GM21367 (cell line): ENCODE measurements at regions not wholly inside any gene's neighbourhood (a gene's known extent, or its start where the extent isn't known, plus 50 kb on each side); places are given as distances from the start of the nearest gene placed in this dataset.
A peak's percentile ranks its signal among the peaks of the same experiment; 100 is the strongest.
"Not testable (repeated sequence)": the region's sequence is repeated elsewhere in the genome, so short reads cannot be mapped to it uniquely, and the experiment has no call there.

Source experiments
- ATAC-seq: cut with Tn5 transposase; IDR thresholded peaks from one replicate; pipeline ENCODE4 v1.9.1; 2021; ENCODE audit not compliant: unreplicated experiment

- ATAC-seq, result no peak
These were observed 165.9 kb upstream of the ARHGAP5 start for GRCh38 chr14:31911160-31911559.

- ATAC-seq, result no peak
These were observed 163.7 kb upstream of the ARHGAP5 start for GRCh38 chr14:31913370-31913769.

GRCh38 chr14:31918289-31918688 lies 158.8 kb upstream of the ARHGAP5 start:
- not testable (repeated sequence) for ATAC-seq

- ATAC-seq, result no peak
These were observed 157.1 kb upstream of the ARHGAP5 start for GRCh38 chr14:31920001-31920400.

- no peak for ATAC-seq
These were observed 156.0 kb upstream of the ARHGAP5 start for GRCh38 chr14:31920989-31921650.

GRCh38 chr14:31921721-31922120 lies 155.4 kb upstream of the ARHGAP5 start:
- ATAC-seq, result no peak

- peak; percentile 48 for ATAC-seq
These were observed 151.0 kb upstream of the ARHGAP5 start for GRCh38 chr14:31926123-31926522.

GRCh38 chr14:31926652-31927347 lies 150.3 kb upstream of the ARHGAP5 start:
- ATAC-seq, result no peak

- no peak for ATAC-seq
These were observed 149.7 kb upstream of the ARHGAP5 start for GRCh38 chr14:31927348-31927832.

- no peak for ATAC-seq
These were observed 147.0 kb upstream of the ARHGAP5 start for GRCh38 chr14:31930070-31930469.

- ATAC-seq, result no peak
These were observed 146.4 kb upstream of the ARHGAP5 start for GRCh38 chr14:31930493-31931240.

GRCh38 chr14:31932675-31933074 lies 144.4 kb upstream of the ARHGAP5 start:
- ATAC-seq, result no peak

GRCh38 chr14:31933716-31934115 lies 143.4 kb upstream of the ARHGAP5 start:
- no peak for ATAC-seq

- ATAC-seq, result no peak
These were observed 142.3 kb upstream of the ARHGAP5 start for GRCh38 chr14:31934767-31935266.

GRCh38 chr14:31935391-31935790 lies 141.7 kb upstream of the ARHGAP5 start:
- ATAC-seq, result no peak

- no peak for ATAC-seq
These were observed 141.0 kb upstream of the ARHGAP5 start for GRCh38 chr14:31936115-31936514.

- ATAC-seq, result peak; percentile 97
These were observed 139.3 kb upstream of the ARHGAP5 start for GRCh38 chr14:31937730-31938346.

GRCh38 chr14:31939934-31940333 lies 137.2 kb upstream of the ARHGAP5 start:
- no peak for ATAC-seq

GRCh38 chr14:31941487-31941886 lies 135.6 kb upstream of the ARHGAP5 start:
- ATAC-seq, result no peak

GRCh38 chr14:31942166-31942841 lies 134.8 kb upstream of the ARHGAP5 start:
- ATAC-seq, result no peak
